Astrocyte (in vitro differentiated cells and primary cell): ENCODE measurements at regions not wholly inside any gene's neighbourhood (a gene's known extent, or its start where the extent isn't known, plus 50 kb on each side); places are given as distances from the start of the nearest gene placed in this dataset.

Experiments
- EZH2 ChIP-seq: IDR thresholded peaks from 2 replicates; pipeline ENCODE4 v1.6.1; 2012; ENCODE audit warnings: mild to moderate bottlenecking, low read length, inconsistent platforms; ENCODE audit not compliant: insufficient read depth
- TF ChIP-seq, protein P1 (sequence below): IDR thresholded peaks from 2 replicates; pipeline ENCODE4 v1.5.1; 2011; ENCODE audit warnings: low read depth, mild to moderate bottlenecking, inconsistent platforms, low read length, moderate library complexity; ENCODE audit not compliant: insufficient read depth

DNA sequence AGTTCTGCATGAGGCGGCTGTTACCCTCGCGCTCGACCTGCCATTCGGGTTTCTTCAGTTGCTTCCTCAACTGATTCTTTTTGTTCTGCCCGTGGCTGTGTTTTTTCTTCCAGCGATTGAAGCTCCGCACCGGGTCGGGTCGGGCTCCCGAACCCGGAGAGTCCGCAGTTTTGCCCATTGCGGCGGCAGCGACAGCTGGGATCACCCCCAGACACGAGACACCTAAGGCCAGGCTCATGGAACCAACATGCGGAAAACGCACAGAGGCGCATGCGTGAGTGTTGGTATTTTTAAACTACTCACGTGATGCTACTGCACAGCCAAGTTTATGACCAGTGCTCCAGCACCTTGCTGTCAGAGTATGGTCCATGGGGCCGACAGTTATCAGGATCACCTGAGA lies 100.0 kb downstream of the SPATA31D1 start:
- TF ChIP-seq, protein P1, sequence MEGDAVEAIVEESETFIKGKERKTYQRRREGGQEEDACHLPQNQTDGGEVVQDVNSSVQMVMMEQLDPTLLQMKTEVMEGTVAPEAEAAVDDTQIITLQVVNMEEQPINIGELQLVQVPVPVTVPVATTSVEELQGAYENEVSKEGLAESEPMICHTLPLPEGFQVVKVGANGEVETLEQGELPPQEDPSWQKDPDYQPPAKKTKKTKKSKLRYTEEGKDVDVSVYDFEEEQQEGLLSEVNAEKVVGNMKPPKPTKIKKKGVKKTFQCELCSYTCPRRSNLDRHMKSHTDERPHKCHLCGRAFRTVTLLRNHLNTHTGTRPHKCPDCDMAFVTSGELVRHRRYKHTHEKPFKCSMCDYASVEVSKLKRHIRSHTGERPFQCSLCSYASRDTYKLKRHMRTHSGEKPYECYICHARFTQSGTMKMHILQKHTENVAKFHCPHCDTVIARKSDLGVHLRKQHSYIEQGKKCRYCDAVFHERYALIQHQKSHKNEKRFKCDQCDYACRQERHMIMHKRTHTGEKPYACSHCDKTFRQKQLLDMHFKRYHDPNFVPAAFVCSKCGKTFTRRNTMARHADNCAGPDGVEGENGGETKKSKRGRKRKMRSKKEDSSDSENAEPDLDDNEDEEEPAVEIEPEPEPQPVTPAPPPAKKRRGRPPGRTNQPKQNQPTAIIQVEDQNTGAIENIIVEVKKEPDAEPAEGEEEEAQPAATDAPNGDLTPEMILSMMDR: no peak
- TF ChIP-seq EZH2: no peak
